ENCODE measurements at regions not wholly inside any gene's neighbourhood (a gene's known extent, or its start where the extent isn't known, plus 50 kb on each side); places are given as distances from the start of the nearest gene placed in this dataset.

GRCh38 chr17:21530311-21530710 lies 154.2 kb downstream of the KCNJ12 start:
- BruUV-seq (replicated peaks) = no TSS peak
- Histone ChIP-seq H3K4me1 (replicated peaks in 1 of 2; ENCODE audit: control insufficient read depth in 2 of 2, insufficient read depth in 2 of 2, low read length in 2 of 2) (no peaks in the 10 kb centered on the region; a peak in 2 of 5 replicates), H3K9me1 (ENCODE audit: control insufficient read depth, insufficient read depth, low read length) (no peaks in the 10 kb centered on the region), H3K27ac (ENCODE audit: extremely low read depth, low read depth, low read length) (no peak overlapping the region), H3K36me3 (ENCODE audit: control insufficient read depth, insufficient read depth, low read length) (no peaks in the 10 kb centered on the region), H2AFZ (ENCODE audit: low read depth, low read length) (no peak overlapping the region), H3K27me3 (ENCODE audit: control insufficient read depth in 2 of 2, insufficient read depth in 2 of 2, low read length in 2 of 2) (no peaks in the 10 kb centered on the region), H4K20me1 (replicated peaks; ENCODE audit: control insufficient read depth, insufficient read depth, low read length) (no peaks in the 10 kb centered on the region), H3K9me3 (replicated peaks; ENCODE audit: control insufficient read depth, insufficient read depth, low read depth, low read length) (no peaks in the 10 kb centered on the region), H3K4me2 (ENCODE audit: insufficient read depth, low read length) (no peak overlapping the region), H3K4me3 (no peak overlapping the region), H3K9ac (ENCODE audit: insufficient read depth in 1 of 2, low read depth in 2 of 2, low read length in 2 of 2) (no peak overlapping the region), H3K79me2 (ENCODE audit: control insufficient read depth, insufficient read depth, low read length) (no peaks in the 10 kb centered on the region)
- ChIA-PET POLR2A (no interaction called here), CTCF (ENCODE audit: low intra/inter-chr PET ratio) (no interaction called here)
- in situ Hi-C loops (cut with MboI) (no loop called here), intact Hi-C loops (cut with micrococcal nuclease) (no loop called here)
- no peak for TF ChIP-seq CHCHD3 (CRISPR knock-in tag; IDR thresholded peaks at IDR 0.05)
- TF ChIP-seq MEF2D (tag; conservative IDR thresholded peaks at IDR 0.05; ENCODE audit: low read depth) = no peak
- TF ChIP-seq GATA2 (CRISPR knock-in tag; IDR thresholded peaks at IDR 0.05) = no peak
- no peak for TF ChIP-seq RUNX1 (IDR thresholded peaks at IDR 0.05; ENCODE audit: low read depth)
- no peak for TF ChIP-seq UBTF (IDR thresholded peaks at IDR 0.05; ENCODE audit: borderline replicate concordance in 1 of 2, low read depth in 2 of 2, low read length in 2 of 2)
- no peak for TF ChIP-seq ZNF224 (CRISPR knock-in tag; IDR thresholded peaks at IDR 0.05)
- TF ChIP-seq KLF1 (tag; IDR thresholded peaks at IDR 0.05) = no peak
- no peak for TF ChIP-seq CCAR2 (IDR thresholded peaks at IDR 0.05; ENCODE audit: low read depth, low read length)
- TF ChIP-seq ZNF408 (CRISPR knock-in tag; IDR thresholded peaks at IDR 0.05; ENCODE audit: low read depth) = no peak
- TF ChIP-seq ZNF134 (CRISPR knock-in tag; conservative IDR thresholded peaks at IDR 0.05) = no peak
- no peak for TF ChIP-seq ZNF511 (CRISPR knock-in tag; IDR thresholded peaks at IDR 0.05)
- no peak for TF ChIP-seq PATZ1 (CRISPR knock-in tag; IDR thresholded peaks at IDR 0.05; ENCODE audit: borderline replicate concordance)
- TF ChIP-seq ZNF436 (CRISPR knock-in tag; IDR thresholded peaks at IDR 0.05) = no peak
- TF ChIP-seq NR2C1 (IDR thresholded peaks at IDR 0.05) = no peak
- no peak for TF ChIP-seq NR2C1 (tag; IDR thresholded peaks at IDR 0.05)
- no peak for TF ChIP-seq ZFPM2 (CRISPR knock-in tag; IDR thresholded peaks at IDR 0.05)
- TF ChIP-seq ZNF395 (CRISPR knock-in tag; IDR thresholded peaks at IDR 0.05) = no peak
- TF ChIP-seq NEUROD1 (IDR thresholded peaks at IDR 0.05; ENCODE audit: borderline replicate concordance, low read depth, low read length, partially characterized antibody) = no peak
- no peak for TF ChIP-seq LCOR (CRISPR knock-in tag; IDR thresholded peaks at IDR 0.05)
- no peak for TF ChIP-seq ZNF778 (CRISPR knock-in tag; IDR thresholded peaks at IDR 0.05)
- whole genome bisulfite sequencing (ENCODE audit: insufficient coverage, low coverage, missing lambda C conversion rate) = 16% methylated on average over 5 of the region's 5 CpGs
- DNase-seq (ENCODE audit: extremely low read depth in 1 of 4, low spot score in 3 of 4) (no peak), ATAC-seq (no peak), FAIRE-seq (no peak)
